ENCODE measurements at regions not wholly inside any gene's neighbourhood (a gene's known extent, or its start where the extent isn't known, plus 50 kb on each side); places are given as distances from the start of the nearest gene placed in this dataset.

GRCh38 chr1:79281442-79281841 is 274.9 kb upstream of the ADGRL4 start:
- Histone ChIP-seq H3K4me3 (ENCODE audit: low read length) (no peak overlapping the region), H2AFZ (ENCODE audit: low read depth, low read length) (no peak overlapping the region), H3F3A (ENCODE audit: insufficient read depth, low read length, poor library complexity, severe bottlenecking) (no peaks in the 10 kb centered on the region), H4K20me1 (ENCODE audit: insufficient read depth) (no peaks in the 10 kb centered on the region), H3K9me2 (ENCODE audit: insufficient read depth, low read length) (no peaks in the 10 kb centered on the region), H3K4me2 (ENCODE audit: low read length) (no peak overlapping the region), H3K27me3 (ENCODE audit: insufficient read depth, low read depth, low read length) (no peaks in the 10 kb centered on the region), H3K9ac (ENCODE audit: low read length) (no peak overlapping the region), H3K79me2 (replicated peaks; ENCODE audit: insufficient read depth, low read length) (no peaks in the 10 kb centered on the region), H3K36me3 (ENCODE audit: insufficient read depth, low read length) (no peaks in the 10 kb centered on the region), H3K9me3 (ENCODE audit: low read length) (no peaks in the 10 kb centered on the region), H3K27ac (ENCODE audit: low read length) (no peak overlapping the region)
- TF ChIP-seq EP300 (conservative IDR thresholded peaks at IDR 0.05; ENCODE audit: poor library complexity, severe bottlenecking) (no peak), RAD21 (conservative IDR thresholded peaks at IDR 0.05) (no peak), TAF1 (IDR thresholded peaks at IDR 0.05; ENCODE audit: low read depth) (no peak), EZH2 (IDR thresholded peaks at IDR 0.05; ENCODE audit: borderline replicate concordance, insufficient read depth, low read length, poor library complexity, severe bottlenecking) (no peak), POLR2AphosphoS5 (IDR thresholded peaks at IDR 0.05) (no peak), SMC3 (conservative IDR thresholded peaks at IDR 0.05; ENCODE audit: poor library complexity) (no peak), CTCF (IDR thresholded peaks at IDR 0.05; ENCODE audit: poor library complexity, severe bottlenecking) (no peak), MXI1 (conservative IDR thresholded peaks at IDR 0.05; ENCODE audit: poor library complexity, severe bottlenecking) (no peak)
- TF ChIP-seq, protein P1, sequence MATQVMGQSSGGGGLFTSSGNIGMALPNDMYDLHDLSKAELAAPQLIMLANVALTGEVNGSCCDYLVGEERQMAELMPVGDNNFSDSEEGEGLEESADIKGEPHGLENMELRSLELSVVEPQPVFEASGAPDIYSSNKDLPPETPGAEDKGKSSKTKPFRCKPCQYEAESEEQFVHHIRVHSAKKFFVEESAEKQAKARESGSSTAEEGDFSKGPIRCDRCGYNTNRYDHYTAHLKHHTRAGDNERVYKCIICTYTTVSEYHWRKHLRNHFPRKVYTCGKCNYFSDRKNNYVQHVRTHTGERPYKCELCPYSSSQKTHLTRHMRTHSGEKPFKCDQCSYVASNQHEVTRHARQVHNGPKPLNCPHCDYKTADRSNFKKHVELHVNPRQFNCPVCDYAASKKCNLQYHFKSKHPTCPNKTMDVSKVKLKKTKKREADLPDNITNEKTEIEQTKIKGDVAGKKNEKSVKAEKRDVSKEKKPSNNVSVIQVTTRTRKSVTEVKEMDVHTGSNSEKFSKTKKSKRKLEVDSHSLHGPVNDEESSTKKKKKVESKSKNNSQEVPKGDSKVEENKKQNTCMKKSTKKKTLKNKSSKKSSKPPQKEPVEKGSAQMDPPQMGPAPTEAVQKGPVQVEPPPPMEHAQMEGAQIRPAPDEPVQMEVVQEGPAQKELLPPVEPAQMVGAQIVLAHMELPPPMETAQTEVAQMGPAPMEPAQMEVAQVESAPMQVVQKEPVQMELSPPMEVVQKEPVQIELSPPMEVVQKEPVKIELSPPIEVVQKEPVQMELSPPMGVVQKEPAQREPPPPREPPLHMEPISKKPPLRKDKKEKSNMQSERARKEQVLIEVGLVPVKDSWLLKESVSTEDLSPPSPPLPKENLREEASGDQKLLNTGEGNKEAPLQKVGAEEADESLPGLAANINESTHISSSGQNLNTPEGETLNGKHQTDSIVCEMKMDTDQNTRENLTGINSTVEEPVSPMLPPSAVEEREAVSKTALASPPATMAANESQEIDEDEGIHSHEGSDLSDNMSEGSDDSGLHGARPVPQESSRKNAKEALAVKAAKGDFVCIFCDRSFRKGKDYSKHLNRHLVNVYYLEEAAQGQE (IDR thresholded peaks at IDR 0.05; ENCODE audit: borderline replicate concordance): no peak

DNA sequence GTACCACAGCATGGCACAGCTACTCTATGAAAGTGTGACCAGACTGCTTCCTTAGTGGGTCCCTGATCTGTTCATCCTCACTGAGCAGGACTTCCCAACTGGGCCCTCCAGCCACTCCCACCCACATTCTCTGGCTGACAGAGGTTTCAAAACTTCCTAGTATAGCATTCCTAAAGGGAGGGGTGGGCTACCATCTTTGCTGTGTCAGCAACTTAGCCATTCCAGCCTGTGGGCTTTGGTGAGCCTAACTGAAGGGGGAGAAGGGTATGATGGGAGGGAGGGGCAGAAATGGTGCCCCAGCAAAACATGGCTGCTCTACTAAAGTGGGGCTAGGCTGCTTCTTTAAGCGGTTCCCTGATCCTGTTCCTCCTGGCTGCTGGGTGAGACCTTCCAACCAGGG is 265.2 kb upstream of the ADGRL4 start:
- no peak overlapping the region for H3K9ac ChIP-seq (ENCODE audit: low read length)
- no peaks in the 10 kb centered on the region for H3K36me3 ChIP-seq (ENCODE audit: insufficient read depth, low read length)
- no peak overlapping the region for H3K27ac ChIP-seq (ENCODE audit: low read length)
- H3K9me3 ChIP-seq (ENCODE audit: low read length): peaks cover 5% of the 10 kb centered on the region
- TF ChIP-seq, protein P1 (IDR thresholded peaks at IDR 0.05; ENCODE audit: borderline replicate concordance): no peak
- TF ChIP-seq SMC3 (conservative IDR thresholded peaks at IDR 0.05; ENCODE audit: poor library complexity) (no peak), POLR2AphosphoS5 (IDR thresholded peaks at IDR 0.05) (no peak), EZH2 (IDR thresholded peaks at IDR 0.05; ENCODE audit: borderline replicate concordance, insufficient read depth, low read length, poor library complexity, severe bottlenecking) (no peak), EP300 (conservative IDR thresholded peaks at IDR 0.05; ENCODE audit: poor library complexity, severe bottlenecking) (no peak), RAD21 (conservative IDR thresholded peaks at IDR 0.05) (no peak)
- H3K9me2 ChIP-seq (ENCODE audit: insufficient read depth, low read length): no peaks in the 10 kb centered on the region
- no peaks in the 10 kb centered on the region for H3F3A ChIP-seq (ENCODE audit: insufficient read depth, low read length, poor library complexity, severe bottlenecking)
- no peak overlapping the region for H3K4me2 ChIP-seq (ENCODE audit: low read length)
- no peak overlapping the region for H3K4me3 ChIP-seq (ENCODE audit: low read length)
- no peaks in the 10 kb centered on the region for H3K79me2 ChIP-seq (replicated peaks; ENCODE audit: insufficient read depth, low read length)
- no peaks in the 10 kb centered on the region for H3K27me3 ChIP-seq (ENCODE audit: insufficient read depth, low read depth, low read length)
- no peak overlapping the region for H2AFZ ChIP-seq (ENCODE audit: low read depth, low read length)
- no peaks in the 10 kb centered on the region for H4K20me1 ChIP-seq (ENCODE audit: insufficient read depth)

Data from neural cell (in vitro differentiated cells).